Esophagus muscularis mucosa (tissue), 4 donors: ENCODE measurements at regions not wholly inside any gene's neighbourhood (a gene's known extent, or its start where the extent isn't known, plus 50 kb on each side); places are given as distances from the start of the nearest gene placed in this dataset.

Experiments used
- DNase-seq: peaks from one replicate; pipeline ENCODE4 v3.0.0-alpha.2; 2017; ENCODE audit errors: extremely low spot score
- H3K27ac ChIP-seq, 4 donors: fragments of 200-600 bp; sonication (generic); replicated peaks in 1 of 4; 1 replicate in 3 of 4; 2 replicates in 1 of 4; pipeline ENCODE4 v1.5.1; 2016 to 2019; ENCODE audit warnings: mild to moderate bottlenecking in 1 of 4
- H3K27me3 ChIP-seq, 4 donors: fragments of 200-600 bp; sonication (generic); one replicate each; pipeline versions ENCODE4 v1.5.1 to v1.6.0; 2016 to 2019
- H3K36me3 ChIP-seq, 4 donors: fragments of 200-600 bp; sonication (generic); one replicate each; pipeline ENCODE4 v1.5.1; 2016 to 2019
- H3K4me1 ChIP-seq, 4 donors: fragments of 200-600 bp; sonication (generic); one replicate each; pipeline ENCODE4 v1.5.1; 2016 to 2019
- H3K4me3 ChIP-seq, 4 donors: fragments of 200-600 bp; sonication (generic); 1 replicate in 2 of 4; 2 replicates in 2 of 4; pipeline ENCODE4 v1.5.1; 2016 to 2019; ENCODE audit warnings: mild to moderate bottlenecking in 4 of 4, moderate library complexity in 1 of 4
- H3K9me3 ChIP-seq, 4 donors: fragments of 200-600 bp; sonication (generic); 1 replicate in 3 of 4; 2 replicates in 1 of 4; pipeline ENCODE4 v1.5.1; 2016 to 2019
- CTCF ChIP-seq, 3 experiments: fragments of 200-600 bp in 2 of 3; fragments of 450-650 bp in 1 of 3; sonication (generic) in 2 of 3; IDR thresholded peaks; one replicate each; pipeline ENCODE4 v1.5.1; 2017 to 2019; ENCODE audit warnings: antibody characterized with exemption in 3 of 3, mild to moderate bottlenecking in 2 of 3, moderate library complexity in 1 of 3
- EP300 ChIP-seq: sonication (generic); formaldehyde crosslinking; IDR thresholded peaks from one replicate; pipeline ENCODE4 v1.6.1; 2017; ENCODE audit warnings: antibody characterized with exemption
- POLR2A ChIP-seq: fragments of 450-650 bp; IDR thresholded peaks from one replicate; pipeline ENCODE4 v1.6.1; 2017; ENCODE audit warnings: antibody characterized with exemption, moderate library complexity, mild to moderate bottlenecking, low read depth
- POLR2AphosphoS5 ChIP-seq, 2 donors: sonication (generic); formaldehyde crosslinking; IDR thresholded peaks; one replicate each; pipeline ENCODE4 v1.6.1; 2017; ENCODE audit warnings: antibody characterized with exemption in 2 of 2
- WGBS: methylation state at CpG from one replicate; pipeline ENCODE4 v1.1.5; 2018; 5-methylcytosine and 5-hydroxymethylcytosine counted together
- intact Hi-C: fragments of 100-400 bp; cut with DNase I; formaldehyde crosslinking; loops from one replicate; pipeline ENCODE4 v1.15.1; 2023

- Histone ChIP-seq H3K9me3 (no peaks in the 10 kb centered on the region), H3K4me3 (no peak overlapping the region), H3K36me3 (no peaks in the 10 kb centered on the region), H3K27me3 (peaks cover 0 to 27% (median 0%) of the 10 kb centered on the region in 4 donors), H3K4me1 (no peaks in the 10 kb centered on the region), H3K27ac (no peak overlapping the region)
- no peak for DNase-seq
- WGBS = 91% methylated on average over 6 of the region's 6 CpGs
- intact Hi-C loops = no loop called here
- TF ChIP-seq POLR2AphosphoS5 (IDR thresholded peaks at IDR 0.05) (no peak), CTCF (IDR thresholded peaks at IDR 0.05) (no peak), POLR2A (no peak), EP300 (no peak)
Observed at GRCh38 chr21:35606146-35606545, 454.2 kb downstream of the SETD4 start.

GRCh38 chr21:35603494-35603893, 456.8 kb downstream of the SETD4 start:
- Histone ChIP-seq H3K4me1 (no peaks in the 10 kb centered on the region), H3K4me3 (no peak overlapping the region), H3K36me3 (no peaks in the 10 kb centered on the region), H3K9me3 (no peaks in the 10 kb centered on the region), H3K27me3 (peaks cover 0 to 31% (median 0%) of the 10 kb centered on the region in 4 donors), H3K27ac (no peak overlapping the region)
- DNase-seq = no peak
- TF ChIP-seq POLR2A (no peak), EP300 (no peak), CTCF (IDR thresholded peaks at IDR 0.05) (no peak), POLR2AphosphoS5 (IDR thresholded peaks at IDR 0.05) (no peak)
- intact Hi-C loops = no loop called here
- 80% methylated on average over 5 of the region's 5 CpGs for WGBS

GRCh38 chr21:35602811-35603362, 457.4 kb downstream of the SETD4 start:
- H3K27me3 ChIP-seq = peaks cover 0 to 36% (median 0%) of the 10 kb centered on the region in 4 donors
- WGBS = 71% methylated on average over 4 of the region's 7 CpGs
- no peak overlapping the region for H3K4me3 ChIP-seq
- H3K4me1 ChIP-seq = no peaks in the 10 kb centered on the region
- no peak for TF ChIP-seq POLR2A
- TF ChIP-seq POLR2AphosphoS5 (IDR thresholded peaks at IDR 0.05) = no peak
- no peak for TF ChIP-seq CTCF (IDR thresholded peaks at IDR 0.05)
- no peak for TF ChIP-seq EP300
- no peaks in the 10 kb centered on the region for H3K9me3 ChIP-seq
- H3K36me3 ChIP-seq = no peaks in the 10 kb centered on the region
- intact Hi-C loops = no loop called here
- DNase-seq = no peak
- no peak overlapping the region for H3K27ac ChIP-seq

GRCh38 chr21:35601211-35601610, 459.1 kb downstream of the SETD4 start:
- Histone ChIP-seq H3K4me3 (no peak overlapping the region), H3K27ac (no peak overlapping the region), H3K4me1 (no peaks in the 10 kb centered on the region), H3K9me3 (no peaks in the 10 kb centered on the region), H3K27me3 (peaks cover 0 to 40% (median 0%) of the 10 kb centered on the region in 4 donors), H3K36me3 (no peaks in the 10 kb centered on the region)
- intact Hi-C loops = no loop called here
- WGBS = 58% methylated on average over 4 of the region's 4 CpGs
- TF ChIP-seq POLR2AphosphoS5 (IDR thresholded peaks at IDR 0.05) (no peak), EP300 (no peak), POLR2A (no peak)
- DNase-seq = no peak

- no peaks in the 10 kb centered on the region for H3K36me3 ChIP-seq
- no peak overlapping the region for H3K4me3 ChIP-seq
- H3K4me1 ChIP-seq = no peaks in the 10 kb centered on the region
- intact Hi-C loops = no loop called here
- TF ChIP-seq POLR2A (no peak), POLR2AphosphoS5 (IDR thresholded peaks at IDR 0.05) (no peak), EP300 (no peak), CTCF (IDR thresholded peaks at IDR 0.05) (no peak)
- WGBS = 90% methylated on average over 8 of the region's 8 CpGs
- peaks cover 0 to 36% (median 0%) of the 10 kb centered on the region in 4 donors for H3K27me3 ChIP-seq
- no peak overlapping the region for H3K27ac ChIP-seq
- DNase-seq = no peak
- no peaks in the 10 kb centered on the region for H3K9me3 ChIP-seq
Observed at GRCh38 chr21:35599164-35599563, 461.2 kb downstream of the SETD4 start.
